Putamen (tissue), 1 donor: ENCODE measurements at regions not wholly inside any gene's neighbourhood (a gene's known extent, or its start where the extent isn't known, plus 50 kb on each side); places are given as distances from the start of the nearest gene placed in this dataset.
"Not testable (repeated sequence)": the region's sequence is repeated elsewhere in the genome, so short reads cannot be mapped to it uniquely, and the experiment has no call there.

Experiments used
- DNase-seq: peaks from one replicate; pipeline ENCODE4 v3.0.0-alpha.2; 2016; ENCODE audit warnings: low spot score

GRCh38 chr10:108003061-108003460, 838.6 kb upstream of the SORCS1 start:
- DNase-seq: no peak

- no peak for DNase-seq
These were observed 835.9 kb upstream of the SORCS1 start for GRCh38 chr10:108000365-108000764.

- no peak for DNase-seq
These were observed 830.2 kb upstream of the SORCS1 start for GRCh38 chr10:107994621-107995270.

- no peak for DNase-seq
These were observed 822.1 kb upstream of the SORCS1 start for GRCh38 chr10:107986571-107986970.

- DNase-seq: no peak
These were observed 820.1 kb upstream of the SORCS1 start for GRCh38 chr10:107984581-107984980.

- DNase-seq: no peak
These were observed 819.6 kb upstream of the SORCS1 start for GRCh38 chr10:107984149-107984548.

GRCh38 chr10:107978455-107978854, 813.9 kb upstream of the SORCS1 start:
- DNase-seq: no peak

- no peak for DNase-seq
These were observed 807.5 kb upstream of the SORCS1 start for GRCh38 chr10:107971973-107972372.

- no peak for DNase-seq
These were observed 806.9 kb upstream of the SORCS1 start for GRCh38 chr10:107971411-107971810.

GRCh38 chr10:107970512-107970911, 806.0 kb upstream of the SORCS1 start:
- no peak for DNase-seq

- DNase-seq: peak; percentile 13
These were observed 805.4 kb upstream of the SORCS1 start for GRCh38 chr10:107969936-107970335.

GRCh38 chr10:107966826-107967225, 802.3 kb upstream of the SORCS1 start:
- DNase-seq: no peak

GRCh38 chr10:107952649-107953556, 788.4 kb upstream of the SORCS1 start:
- no peak for DNase-seq

- not testable (repeated sequence) for DNase-seq
These were observed 786.0 kb upstream of the SORCS1 start for GRCh38 chr10:107950411-107951062.

GRCh38 chr10:107942826-107943225, 778.3 kb upstream of the SORCS1 start:
- no peak for DNase-seq

GRCh38 chr10:107933076-107933475, 768.6 kb upstream of the SORCS1 start:
- DNase-seq: no peak

- DNase-seq: no peak
These were observed 767.3 kb upstream of the SORCS1 start for GRCh38 chr10:107931808-107932207.

GRCh38 chr10:107930037-107930436, 765.5 kb upstream of the SORCS1 start:
- no peak for DNase-seq

- no peak for DNase-seq
These were observed 760.0 kb upstream of the SORCS1 start for GRCh38 chr10:107924458-107924857.

- no peak for DNase-seq
These were observed 755.2 kb upstream of the SORCS1 start for GRCh38 chr10:107919626-107920235.

GRCh38 chr10:107918171-107918570, 753.7 kb upstream of the SORCS1 start:
- DNase-seq: no peak

- no peak for DNase-seq
These were observed 750.7 kb upstream of the SORCS1 start for GRCh38 chr10:107915215-107915610.
